ENCODE measurements at regions not wholly inside any gene's neighbourhood (a gene's known extent, or its start where the extent isn't known, plus 50 kb on each side); places are given as distances from the start of the nearest gene placed in this dataset.

DNA sequence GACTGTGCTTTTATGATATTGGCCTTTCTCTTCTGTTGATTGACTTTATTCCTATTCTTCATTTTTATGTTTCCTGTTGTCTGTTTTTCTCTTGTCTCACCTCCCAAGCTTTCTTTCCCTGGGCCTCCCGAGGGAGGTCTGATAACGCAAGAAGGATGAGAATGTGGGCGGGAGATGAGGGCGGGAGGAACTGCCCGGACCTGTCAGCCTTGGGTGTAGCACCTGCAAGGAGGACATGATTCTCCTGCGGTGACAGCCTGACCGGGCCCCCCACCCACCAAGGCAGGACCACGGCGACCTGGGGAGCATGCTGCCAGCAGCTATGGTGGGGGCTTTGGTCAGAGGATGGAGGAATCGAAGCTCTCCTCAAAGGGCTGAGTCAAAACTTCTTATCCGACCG is 86.9 kb downstream of the PLEKHG1 start:
- H2BK20ac ChIP-seq (ENCODE audit: low read length): no peak overlapping the region
- 93% methylated on average over 10 of the region's 12 CpGs; no CpG with 5 or more reads in 1 of the 2 experiments for WGBS, 2 experiments (ENCODE audit: extremely low coverage in 1 of 2, insufficient coverage in 1 of 2, insufficient read length in 1 of 2, insufficient replicate concordance in 2 of 2, low coverage in 1 of 2, low lambda C conversion rate in 2 of 2, missing lambda C conversion rate in 1 of 2)
- no peak overlapping the region for H3K9ac ChIP-seq (replicated peaks in 1 of 4; ENCODE audit: extremely low read depth in 1 of 4, low read depth in 3 of 4, low read length in 3 of 4)
- H3K27me3 ChIP-seq (replicated peaks in 1 of 4; ENCODE audit: control insufficient read depth in 3 of 4, extremely low read depth in 1 of 4, insufficient read depth in 3 of 4, low read length in 3 of 4): no peaks in the 10 kb centered on the region
- H3K56ac ChIP-seq (replicated peaks; ENCODE audit: insufficient read length, low read depth, low read length): no peak overlapping the region
- no peak overlapping the region for H3K18ac ChIP-seq (ENCODE audit: extremely low read depth, low read length)
- no peak overlapping the region for H2BK5ac ChIP-seq (ENCODE audit: low read depth, low read length)
- no peak overlapping the region for H2BK120ac ChIP-seq (replicated peaks; ENCODE audit: low read depth, low read length)
- no peaks in the 10 kb centered on the region for H3K9me3 ChIP-seq (ENCODE audit: insufficient read depth in 2 of 2, low read depth in 1 of 2, low read length in 1 of 2)
- no peaks in the 10 kb centered on the region for H3K79me2 ChIP-seq (ENCODE audit: control insufficient read depth in 1 of 2, insufficient read depth in 2 of 2, low read length in 2 of 2)
- H3K23ac ChIP-seq (ENCODE audit: insufficient read length): no peak overlapping the region
- no peak overlapping the region for H4K91ac ChIP-seq (replicated peaks; ENCODE audit: insufficient read length, low read length)
- no peak overlapping the region for H3K4ac ChIP-seq (replicated peaks; ENCODE audit: insufficient read length, low read depth, low read length)
- H2BK12ac ChIP-seq (ENCODE audit: low read depth, low read length): no peak overlapping the region
- no peaks in the 10 kb centered on the region for H3K36me3 ChIP-seq (ENCODE audit: control insufficient read depth in 2 of 4, insufficient read depth in 4 of 4, low read length in 3 of 4)
- POLR2A ChIA-PET (ENCODE audit: partially characterized antibody): no interaction called here
- DNase-seq (ENCODE audit: low read depth in 1 of 2, low spot score in 2 of 2): no peak
- CTCF ChIA-PET (ENCODE audit: partially characterized antibody): interaction anchor here (0.6 to 4.4 kb wide), 43 partner anchors 9 to 459 kb away, joined by 3 to 40 read pairs (median 4); partner anchors contain the start of gene PLEKHG1
- H4K5ac ChIP-seq (ENCODE audit: insufficient read length, low read depth, low read length): no peak overlapping the region
- H4K8ac ChIP-seq (ENCODE audit: extremely low read depth, insufficient read depth, low read length): no peak overlapping the region
- no peak overlapping the region for H3K4me3 ChIP-seq (ENCODE audit: extremely low read depth in 1 of 4, insufficient read depth in 2 of 4, low read depth in 3 of 4, low read length in 4 of 4)
- H4K20me1 ChIP-seq (replicated peaks in 1 of 2; ENCODE audit: control insufficient read depth in 1 of 2, insufficient read depth in 2 of 2, low read length in 2 of 2): no peaks in the 10 kb centered on the region
- no peak overlapping the region for H3K27ac ChIP-seq (ENCODE audit: low read depth, low read length)
- no peak overlapping the region for H2AK5ac ChIP-seq (ENCODE audit: low read depth, low read length)
- no peaks in the 10 kb centered on the region for H3K4me1 ChIP-seq (replicated peaks in 1 of 4; ENCODE audit: control insufficient read depth in 3 of 4, insufficient read depth in 4 of 4, low read length in 3 of 4)
- H2AFZ ChIP-seq (ENCODE audit: low read length): no peak overlapping the region
- no peaks in the 10 kb centered on the region for H3K79me1 ChIP-seq (ENCODE audit: low read depth, low read length)
- H3K14ac ChIP-seq (ENCODE audit: insufficient read length): no peak overlapping the region
- no peaks in the 10 kb centered on the region for H3K23me2 ChIP-seq (ENCODE audit: low read depth, low read length)
- no peak for FAIRE-seq
- no peak overlapping the region for H2BK15ac ChIP-seq (ENCODE audit: low read length)
- H3K4me2 ChIP-seq (ENCODE audit: insufficient read depth in 1 of 2, low read depth in 2 of 2, low read length in 2 of 2): no peak overlapping the region
- no peak for TF ChIP-seq KDM5A (IDR thresholded peaks at IDR 0.05; ENCODE audit: low read length)
- no peak for TF ChIP-seq EZH2 (IDR thresholded peaks at IDR 0.05; ENCODE audit: low read depth, low read length, severe bottlenecking)
- no peak for TF ChIP-seq CBX5 (IDR thresholded peaks at IDR 0.05; ENCODE audit: low read depth, low read length)
- TF ChIP-seq SUZ12 (IDR thresholded peaks at IDR 0.05; ENCODE audit: low read length): no peak
- TF ChIP-seq, protein P1, sequence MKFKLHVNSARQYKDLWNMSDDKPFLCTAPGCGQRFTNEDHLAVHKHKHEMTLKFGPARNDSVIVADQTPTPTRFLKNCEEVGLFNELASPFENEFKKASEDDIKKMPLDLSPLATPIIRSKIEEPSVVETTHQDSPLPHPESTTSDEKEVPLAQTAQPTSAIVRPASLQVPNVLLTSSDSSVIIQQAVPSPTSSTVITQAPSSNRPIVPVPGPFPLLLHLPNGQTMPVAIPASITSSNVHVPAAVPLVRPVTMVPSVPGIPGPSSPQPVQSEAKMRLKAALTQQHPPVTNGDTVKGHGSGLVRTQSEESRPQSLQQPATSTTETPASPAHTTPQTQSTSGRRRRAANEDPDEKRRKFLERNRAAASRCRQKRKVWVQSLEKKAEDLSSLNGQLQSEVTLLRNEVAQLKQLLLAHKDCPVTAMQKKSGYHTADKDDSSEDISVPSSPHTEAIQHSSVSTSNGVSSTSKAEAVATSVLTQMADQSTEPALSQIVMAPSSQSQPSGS (IDR thresholded peaks at IDR 0.05; ENCODE audit: low read length): no peak
- no peak for TF ChIP-seq SP1 (IDR thresholded peaks at IDR 0.05; ENCODE audit: low read depth, low read length)
- TF ChIP-seq RBBP5 (IDR thresholded peaks at IDR 0.05; ENCODE audit: borderline replicate concordance, low read depth, low read length): no peak
- TF ChIP-seq JUN (IDR thresholded peaks at IDR 0.05; ENCODE audit: low read depth, low read length): no peak
- TF ChIP-seq FOSL1 (IDR thresholded peaks at IDR 0.05; ENCODE audit: insufficient read depth, low read depth, low read length): no peak
- TF ChIP-seq CBX8 (IDR thresholded peaks at IDR 0.05; ENCODE audit: borderline replicate concordance, low read depth, low read length): no peak
- no peak for TF ChIP-seq RAD21 (IDR thresholded peaks at IDR 0.05 in 1 of 2, conservative IDR thresholded peaks at IDR 0.05 in 1 of 2; ENCODE audit: low read depth in 2 of 2, low read length in 2 of 2)
- TF ChIP-seq HDAC6 (IDR thresholded peaks at IDR 0.05; ENCODE audit: low read depth, low read length): no peak
- no peak for TF ChIP-seq CHD2 (IDR thresholded peaks at IDR 0.05; ENCODE audit: low read length)

Data from H1 (cell line).